DND-41 (cell line): ENCODE measurements at regions not wholly inside any gene's neighbourhood (a gene's known extent, or its start where the extent isn't known, plus 50 kb on each side); places are given as distances from the start of the nearest gene placed in this dataset.

Experiments
- ATAC-seq: fragments of 200-7000 bp; cut with Tn5 transposase; 3 replicates; pipeline ENCODE4 v1.9.1; 2021; ENCODE audit warnings: low read depth; ENCODE audit not compliant: insufficient read depth
- DNase-seq: peaks from one replicate; pipeline ENCODE4 v3.0.0-alpha.2; 2020
- H2AFZ ChIP-seq: 2 replicates; pipeline ENCODE4 v1.6.0; 2012; ENCODE audit warnings: low read depth, low read length
- H3K27ac ChIP-seq: 2 replicates; pipeline ENCODE4 v1.5.1; 2012; ENCODE audit warnings: low read length, inconsistent platforms
- H3K27me3 ChIP-seq: fragments of 200-600 bp; sonication (generic); 2 replicates; pipeline ENCODE4 v1.6.0; 2012; ENCODE audit warnings: low read length, mild to moderate bottlenecking, inconsistent platforms; ENCODE audit not compliant: insufficient read depth, poor library complexity
- H3K36me3 ChIP-seq: 2 replicates; pipeline ENCODE4 v1.5.1; 2012; ENCODE audit warnings: low read length, inconsistent platforms; ENCODE audit not compliant: insufficient read depth
- H3K4me1 ChIP-seq: 2 replicates; pipeline ENCODE4 v1.5.1; 2012; ENCODE audit warnings: mild to moderate bottlenecking, low read length; ENCODE audit not compliant: insufficient read depth
- H3K4me2 ChIP-seq: 2 replicates; pipeline ENCODE4 v1.6.0; 2012; ENCODE audit warnings: mild to moderate bottlenecking, moderate library complexity, low read length, inconsistent platforms; ENCODE audit not compliant: insufficient read depth
- H3K4me3 ChIP-seq, 2 experiments: fragments of 200-600 bp in 1 of 2; shearing (Covaris generic) in 1 of 2; 2 replicates each; pipeline ENCODE4 v1.5.1; 2012 to 2016; ENCODE audit warnings: inconsistent platforms in 2 of 2, low read length in 2 of 2, mild to moderate bottlenecking in 2 of 2, low read depth in 1 of 2, moderate library complexity in 1 of 2
- H3K79me2 ChIP-seq: 2 replicates; pipeline ENCODE4 v1.6.0; 2012; ENCODE audit warnings: low read length, inconsistent platforms; ENCODE audit not compliant: insufficient read depth
- H3K9ac ChIP-seq: 2 replicates; pipeline ENCODE4 v1.6.0; 2012; ENCODE audit warnings: low read depth, mild to moderate bottlenecking, inconsistent platforms, low read length, moderate library complexity
- H3K9me3 ChIP-seq: 2 replicates; pipeline ENCODE4 v1.5.1; 2012; ENCODE audit warnings: low read length, moderate library complexity, mild to moderate bottlenecking, inconsistent platforms; ENCODE audit not compliant: insufficient read depth, severe bottlenecking
- H4K20me1 ChIP-seq: 2 replicates; pipeline ENCODE4 v1.6.0; 2012; ENCODE audit warnings: low read length; ENCODE audit not compliant: insufficient read depth
- EZH2 ChIP-seq: IDR thresholded peaks from 3 replicates; pipeline ENCODE4 v1.6.1; 2012; ENCODE audit warnings: borderline replicate concordance, low read depth, mild to moderate bottlenecking, moderate library complexity, low read length, inconsistent platforms; ENCODE audit not compliant: severe bottlenecking
- TF ChIP-seq, protein P1 (sequence below): IDR thresholded peaks from 2 replicates; pipeline ENCODE4 v1.5.1; 2012; ENCODE audit warnings: borderline replicate concordance, low read length, moderate library complexity, mild to moderate bottlenecking; ENCODE audit not compliant: poor library complexity, severe bottlenecking; ENCODE audit errors: extremely low read depth

GRCh38 chr2:215697496-215697895 is 261.6 kb upstream of the FN1 start:
- ATAC-seq = no peak
- Histone ChIP-seq H3K27ac (no peak overlapping the region), H3K4me3 (no peak overlapping the region), H3K36me3 (no peaks in the 10 kb centered on the region), H4K20me1 (no peaks in the 10 kb centered on the region), H3K9me3 (peaks cover 2% of the 10 kb centered on the region), H3K4me2 (no peak overlapping the region), H3K4me1 (no peaks in the 10 kb centered on the region), H3K79me2 (no peaks in the 10 kb centered on the region), H3K9ac (no peak overlapping the region), H2AFZ (no peak overlapping the region), H3K27me3 (peaks cover 5% of the 10 kb centered on the region)
- TF ChIP-seq, protein P1, sequence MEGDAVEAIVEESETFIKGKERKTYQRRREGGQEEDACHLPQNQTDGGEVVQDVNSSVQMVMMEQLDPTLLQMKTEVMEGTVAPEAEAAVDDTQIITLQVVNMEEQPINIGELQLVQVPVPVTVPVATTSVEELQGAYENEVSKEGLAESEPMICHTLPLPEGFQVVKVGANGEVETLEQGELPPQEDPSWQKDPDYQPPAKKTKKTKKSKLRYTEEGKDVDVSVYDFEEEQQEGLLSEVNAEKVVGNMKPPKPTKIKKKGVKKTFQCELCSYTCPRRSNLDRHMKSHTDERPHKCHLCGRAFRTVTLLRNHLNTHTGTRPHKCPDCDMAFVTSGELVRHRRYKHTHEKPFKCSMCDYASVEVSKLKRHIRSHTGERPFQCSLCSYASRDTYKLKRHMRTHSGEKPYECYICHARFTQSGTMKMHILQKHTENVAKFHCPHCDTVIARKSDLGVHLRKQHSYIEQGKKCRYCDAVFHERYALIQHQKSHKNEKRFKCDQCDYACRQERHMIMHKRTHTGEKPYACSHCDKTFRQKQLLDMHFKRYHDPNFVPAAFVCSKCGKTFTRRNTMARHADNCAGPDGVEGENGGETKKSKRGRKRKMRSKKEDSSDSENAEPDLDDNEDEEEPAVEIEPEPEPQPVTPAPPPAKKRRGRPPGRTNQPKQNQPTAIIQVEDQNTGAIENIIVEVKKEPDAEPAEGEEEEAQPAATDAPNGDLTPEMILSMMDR = no peak
- no peak for TF ChIP-seq EZH2
- DNase-seq = no peak

DNA sequence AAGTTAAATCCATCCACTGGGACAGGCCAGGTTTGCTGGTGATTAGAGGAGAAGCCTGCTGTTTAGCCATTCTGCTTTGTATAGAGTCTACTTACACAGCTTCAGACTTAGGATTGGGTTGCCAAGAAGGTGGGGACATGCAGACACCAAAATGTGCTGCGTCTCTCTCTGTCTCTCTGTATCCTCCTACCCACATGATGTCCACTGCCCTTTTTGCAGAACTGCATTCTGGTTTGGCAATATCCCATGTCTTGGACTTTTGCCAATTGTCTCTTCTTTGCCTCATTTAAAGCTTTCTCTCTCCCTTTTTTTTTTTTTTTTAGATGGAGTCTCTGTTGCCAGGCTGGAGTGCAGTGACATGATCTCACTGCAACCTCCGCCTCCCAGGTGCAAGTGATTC is 261.1 kb upstream of the FN1 start:
- Histone ChIP-seq H3K4me2 (no peak overlapping the region), H4K20me1 (no peaks in the 10 kb centered on the region)
- DNase-seq = no peak

DNA sequence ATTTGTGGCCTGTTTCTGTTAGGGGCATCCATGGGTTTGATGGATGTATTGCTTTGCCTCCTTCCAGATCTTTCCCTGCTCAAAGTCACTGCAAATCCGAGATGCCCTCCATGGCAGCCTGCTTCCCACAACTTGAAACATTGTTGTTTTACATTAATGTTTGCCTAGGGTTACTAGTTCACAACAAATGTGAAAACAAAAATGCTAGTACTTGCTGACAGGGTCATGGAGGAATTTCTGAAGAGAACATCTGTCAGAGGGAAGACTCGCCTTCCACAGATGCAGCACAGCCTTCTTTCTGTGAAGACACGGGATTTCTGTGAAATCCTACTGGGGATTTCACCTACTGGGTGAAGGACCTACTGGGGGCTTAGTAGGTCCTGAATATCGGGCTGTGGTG is 260.0 kb upstream of the FN1 start:
- H3K36me3 ChIP-seq = no peaks in the 10 kb centered on the region
- H3K4me3 ChIP-seq = no peak overlapping the region
- H2AFZ ChIP-seq = no peak overlapping the region
- no peaks in the 10 kb centered on the region for H3K4me1 ChIP-seq
- TF ChIP-seq, protein P1 = no peak
- TF ChIP-seq EZH2 = no peak
- H3K9ac ChIP-seq = no peak overlapping the region
- H3K9me3 ChIP-seq = peaks cover 2% of the 10 kb centered on the region
- no peak for DNase-seq
- ATAC-seq = no peak
- H4K20me1 ChIP-seq = no peaks in the 10 kb centered on the region
- no peak overlapping the region for H3K27ac ChIP-seq
- no peak overlapping the region for H3K4me2 ChIP-seq
- H3K79me2 ChIP-seq = no peaks in the 10 kb centered on the region
- H3K27me3 ChIP-seq = peaks cover 7% of the 10 kb centered on the region

More for the DNA sequence above, 261.1 kb upstream of the FN1 start:
- no peak overlapping the region for H3K27ac ChIP-seq
- H3K79me2 ChIP-seq = no peaks in the 10 kb centered on the region
- no peak for ATAC-seq
- TF ChIP-seq, protein P1 = no peak
- peaks cover 7% of the 10 kb centered on the region for H3K27me3 ChIP-seq
- no peak overlapping the region for H3K4me3 ChIP-seq
- no peak overlapping the region for H2AFZ ChIP-seq
- peaks cover 2% of the 10 kb centered on the region for H3K9me3 ChIP-seq
- H3K36me3 ChIP-seq = no peaks in the 10 kb centered on the region
- no peak overlapping the region for H3K9ac ChIP-seq
- H3K4me1 ChIP-seq = no peaks in the 10 kb centered on the region

GRCh38 chr2:215693999-215694580 is 258.2 kb upstream of the FN1 start:
- no peaks in the 10 kb centered on the region for H3K36me3 ChIP-seq
- peaks cover 2% of the 10 kb centered on the region for H3K9me3 ChIP-seq
- DNase-seq (no peak), ATAC-seq (no peak)
- H2AFZ ChIP-seq = no peak overlapping the region
- no peak overlapping the region for H3K27ac ChIP-seq
- H3K79me2 ChIP-seq = no peaks in the 10 kb centered on the region
- H4K20me1 ChIP-seq = no peaks in the 10 kb centered on the region
- no peak overlapping the region for H3K4me2 ChIP-seq
- no peaks in the 10 kb centered on the region for H3K4me1 ChIP-seq
- no peak overlapping the region for H3K9ac ChIP-seq
- H3K27me3 ChIP-seq = peaks cover 7% of the 10 kb centered on the region
- TF ChIP-seq EZH2 = no peak
- TF ChIP-seq, protein P1 = no peak
- no peak overlapping the region for H3K4me3 ChIP-seq
